Calu3 (cell line): ENCODE measurements at regions not wholly inside any gene's neighbourhood (a gene's known extent, or its start where the extent isn't known, plus 50 kb on each side); places are given as distances from the start of the nearest gene placed in this dataset.

Experiments
- BruUV-seq: library from RNA; stranded (reverse); fragments of 400-500 nt; replicated peaks from 2 replicates; lab custom pipeline; 2021; lab: Mats Ljungman, UMichigan
- CTCF ChIA-PET: fragments of 300-600 bp; sonication (Branson Sonifier 250); formaldehyde crosslinking; loops from one replicate; lab custom pipeline; 2022; ENCODE audit warnings: antibody characterized with exemption; lab: Charles Lee
- DNase-seq: peaks from one replicate; pipeline ENCODE4 v3.0.0; 2022
- H3K27ac Mint-ChIP-seq: one replicate; pipeline ENCODE4 v1.8.0; 2022; ENCODE audit warnings: mixed read lengths; ENCODE audit not compliant: unreplicated experiment
- H3K27me3 Mint-ChIP-seq: one replicate; pipeline ENCODE4 v1.8.0; 2022; ENCODE audit warnings: mixed read lengths; ENCODE audit not compliant: unreplicated experiment
- H3K36me3 Mint-ChIP-seq: one replicate; pipeline ENCODE4 v1.8.0; 2022; ENCODE audit warnings: mild to moderate bottlenecking, moderate library complexity, mixed read lengths; ENCODE audit not compliant: insufficient read depth, unreplicated experiment
- H3K4me1 Mint-ChIP-seq: one replicate; pipeline ENCODE4 v1.8.0; 2022; ENCODE audit warnings: mild to moderate bottlenecking, low read depth, mixed read lengths; ENCODE audit not compliant: unreplicated experiment
- H3K4me3 Mint-ChIP-seq: one replicate; pipeline ENCODE4 v1.8.0; 2022; ENCODE audit warnings: mild to moderate bottlenecking, low read depth, moderate library complexity, mixed read lengths; ENCODE audit not compliant: unreplicated experiment
- H3K9me3 Mint-ChIP-seq: one replicate; pipeline ENCODE4 v1.8.0; 2022; ENCODE audit warnings: low read depth, mixed read lengths; ENCODE audit not compliant: unreplicated experiment
- intact Hi-C: fragments of 100-400 bp; cut with micrococcal nuclease; formaldehyde crosslinking; loops from one replicate; pipeline ENCODE4 v1.10.0; 2022; ENCODE audit not compliant: unreplicated experiment
- TF ChIP-seq, protein P1 (sequence below): fragments of 200-600 bp; IDR thresholded peaks from one replicate; pipeline ENCODE4 v1.8.0; 2022; ENCODE audit warnings: antibody characterized with exemption; ENCODE audit not compliant: unreplicated experiment

DNA sequence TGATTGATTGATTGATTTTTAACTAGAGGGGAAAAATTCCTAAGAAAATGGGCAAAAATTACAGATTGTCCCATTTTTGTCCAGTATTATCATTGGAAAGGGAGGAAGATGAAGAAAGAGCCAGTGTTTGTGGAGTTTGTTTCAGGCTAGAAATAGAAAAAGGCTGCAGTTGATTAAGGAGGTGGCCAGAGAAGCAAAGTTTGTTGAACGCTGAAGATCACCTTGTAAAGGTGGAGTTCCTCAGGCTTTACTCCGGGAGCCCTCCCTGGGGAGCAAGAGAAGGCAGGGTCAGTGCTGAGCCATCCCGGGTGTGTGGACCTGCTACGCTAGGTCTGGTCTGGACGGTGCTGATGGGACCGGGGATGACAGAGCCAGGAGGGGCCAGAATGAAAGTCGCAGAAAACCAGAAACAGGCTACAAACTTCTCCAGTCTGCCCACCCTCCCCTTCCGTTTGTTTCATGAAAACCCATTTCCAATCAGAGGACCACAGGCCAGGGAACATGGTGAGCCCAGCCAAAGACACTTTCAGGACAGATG lies 222.6 kb upstream of the FOXF1 start:
- Mint-ChIP-seq H3K27me3 (peaks cover 96% of the 10 kb centered on the region), H3K27ac (no peak overlapping the region), H3K4me3 (no peak overlapping the region), H3K36me3 (no peaks in the 10 kb centered on the region), H3K4me1 (no peaks in the 10 kb centered on the region), H3K9me3 (no peaks in the 10 kb centered on the region)
- intact Hi-C loops, result no loop called here
- no peak for DNase-seq
- CTCF ChIA-PET, result no interaction called here
- TF ChIP-seq, protein P1, sequence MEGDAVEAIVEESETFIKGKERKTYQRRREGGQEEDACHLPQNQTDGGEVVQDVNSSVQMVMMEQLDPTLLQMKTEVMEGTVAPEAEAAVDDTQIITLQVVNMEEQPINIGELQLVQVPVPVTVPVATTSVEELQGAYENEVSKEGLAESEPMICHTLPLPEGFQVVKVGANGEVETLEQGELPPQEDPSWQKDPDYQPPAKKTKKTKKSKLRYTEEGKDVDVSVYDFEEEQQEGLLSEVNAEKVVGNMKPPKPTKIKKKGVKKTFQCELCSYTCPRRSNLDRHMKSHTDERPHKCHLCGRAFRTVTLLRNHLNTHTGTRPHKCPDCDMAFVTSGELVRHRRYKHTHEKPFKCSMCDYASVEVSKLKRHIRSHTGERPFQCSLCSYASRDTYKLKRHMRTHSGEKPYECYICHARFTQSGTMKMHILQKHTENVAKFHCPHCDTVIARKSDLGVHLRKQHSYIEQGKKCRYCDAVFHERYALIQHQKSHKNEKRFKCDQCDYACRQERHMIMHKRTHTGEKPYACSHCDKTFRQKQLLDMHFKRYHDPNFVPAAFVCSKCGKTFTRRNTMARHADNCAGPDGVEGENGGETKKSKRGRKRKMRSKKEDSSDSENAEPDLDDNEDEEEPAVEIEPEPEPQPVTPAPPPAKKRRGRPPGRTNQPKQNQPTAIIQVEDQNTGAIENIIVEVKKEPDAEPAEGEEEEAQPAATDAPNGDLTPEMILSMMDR, result no peak
- BruUV-seq, result no TSS peak

DNA sequence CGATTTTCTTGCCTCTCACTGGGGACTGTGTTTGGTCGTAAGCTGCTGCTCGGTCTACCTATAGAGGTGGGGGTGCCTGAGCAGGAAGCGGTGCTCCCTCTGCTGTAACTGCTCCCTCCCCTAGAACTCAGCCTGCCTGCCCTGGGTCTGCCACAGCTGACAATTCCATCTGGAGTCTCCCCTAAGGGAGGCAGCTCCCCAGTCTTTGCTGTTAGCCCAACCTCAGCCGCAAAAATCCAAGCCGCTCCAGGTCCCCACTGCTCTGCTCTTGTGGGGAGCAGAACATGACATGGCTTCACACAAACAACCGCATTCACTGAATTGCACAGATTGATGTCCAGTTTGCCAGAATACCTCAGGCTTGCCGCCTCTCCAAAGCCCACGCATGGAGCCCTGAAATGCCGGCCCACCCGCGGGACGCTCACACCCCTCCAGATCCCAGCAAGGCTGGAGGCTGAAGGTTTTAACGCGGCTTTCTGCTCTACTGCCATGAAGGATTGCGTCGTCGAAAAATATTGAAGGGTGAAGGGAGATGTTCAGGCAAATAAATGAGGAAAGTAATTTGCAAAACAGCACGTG lies 221.5 kb upstream of the FOXF1 start:
- Mint-ChIP-seq H3K4me1 (no peaks in the 10 kb centered on the region), H3K9me3 (no peaks in the 10 kb centered on the region), H3K27me3 (peaks cover 96% of the 10 kb centered on the region), H3K4me3 (no peak overlapping the region), H3K36me3 (no peaks in the 10 kb centered on the region), H3K27ac (no peak overlapping the region)
- TF ChIP-seq, protein P1, result no peak
- no peak for DNase-seq
- BruUV-seq, result no TSS peak
- CTCF ChIA-PET, result no interaction called here
- intact Hi-C loops, result no loop called here

DNA sequence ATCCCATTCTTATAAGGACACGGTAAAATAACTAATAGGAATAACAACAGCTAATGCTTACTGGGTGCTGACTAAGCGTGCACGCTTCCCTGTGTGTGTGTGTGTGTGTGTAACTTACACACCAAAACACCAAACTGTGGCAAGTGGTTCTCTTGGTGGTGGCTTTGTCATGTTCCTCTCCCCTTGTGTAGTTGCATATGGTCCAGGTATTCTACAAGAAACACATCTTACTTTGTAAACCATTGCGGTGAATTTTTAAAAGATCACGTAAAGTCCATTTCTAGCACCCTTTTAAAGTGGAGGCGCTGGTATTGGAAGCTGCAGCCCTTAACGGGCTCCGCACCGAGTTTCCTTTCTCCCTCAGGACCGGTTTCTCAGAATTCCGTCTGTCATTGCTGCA lies 221.0 kb upstream of the FOXF1 start:
- Mint-ChIP-seq H3K27me3 (peaks cover 100% of the 10 kb centered on the region), H3K9me3 (no peaks in the 10 kb centered on the region), H3K4me1 (no peaks in the 10 kb centered on the region), H3K36me3 (no peaks in the 10 kb centered on the region), H3K4me3 (no peak overlapping the region), H3K27ac (no peak overlapping the region)
- intact Hi-C loops, result no loop called here
- CTCF ChIA-PET, result no interaction called here
- TF ChIP-seq, protein P1, result no peak
- BruUV-seq, result no TSS peak
- DNase-seq, result no peak

DNA sequence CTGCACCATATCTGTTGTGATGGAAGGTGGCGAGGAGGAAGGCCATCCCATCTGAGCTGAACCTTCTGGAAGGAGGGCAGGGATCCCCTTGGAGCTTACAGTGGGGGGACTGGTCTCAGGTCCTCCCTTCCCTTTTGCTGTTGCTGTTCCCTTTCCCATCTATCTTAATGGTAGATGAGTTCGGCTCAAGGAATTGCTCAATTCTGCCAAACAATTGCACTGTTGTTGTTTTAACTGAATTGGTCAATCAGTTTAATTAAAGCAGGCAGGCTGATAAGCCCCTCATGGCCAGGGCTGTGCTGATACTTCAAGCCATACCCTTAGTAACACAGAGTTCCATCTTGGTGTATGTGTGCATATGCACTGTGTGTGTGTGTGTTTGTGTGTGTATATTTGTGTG lies 220.4 kb upstream of the FOXF1 start:
- H3K4me1 Mint-ChIP-seq, result no peaks in the 10 kb centered on the region
- no peak overlapping the region for H3K4me3 Mint-ChIP-seq
- peaks cover 100% of the 10 kb centered on the region for H3K27me3 Mint-ChIP-seq
- no peak for DNase-seq
- TF ChIP-seq, protein P1, result no peak
- no peaks in the 10 kb centered on the region for H3K9me3 Mint-ChIP-seq
- intact Hi-C loops, result no loop called here
- CTCF ChIA-PET, result no interaction called here
- no peak overlapping the region for H3K27ac Mint-ChIP-seq
- H3K36me3 Mint-ChIP-seq, result no peaks in the 10 kb centered on the region
- no TSS peak for BruUV-seq
